Loucy (cell line): ENCODE measurements at regions not wholly inside any gene's neighbourhood (a gene's known extent, or its start where the extent isn't known, plus 50 kb on each side); places are given as distances from the start of the nearest gene placed in this dataset.
A peak's percentile ranks its signal among the peaks of the same experiment; 100 is the strongest.
"Not testable (repeated sequence)": the region's sequence is repeated elsewhere in the genome, so short reads cannot be mapped to it uniquely, and the experiment has no call there.

Experiments used
- H2AFZ ChIP-seq: fragments of 200-600 bp; sonication (generic); 2 replicates; pipeline ENCODE4 v1.6.0; 2016; ENCODE audit warnings: antibody characterized with exemption, mild to moderate bottlenecking, low read length, moderate library complexity
- H3F3A ChIP-seq: fragments of 200-600 bp; 2 replicates; pipeline ENCODE4 v1.6.0; 2016; ENCODE audit warnings: antibody characterized with exemption, low read depth, mild to moderate bottlenecking
- H3K27me3 ChIP-seq: fragments of 200-600 bp; sonication (generic); 2 replicates; pipeline ENCODE4 v1.6.1; 2014; ENCODE audit warnings: low read length, mild to moderate bottlenecking; ENCODE audit not compliant: insufficient read depth, poor library complexity, severe bottlenecking
- H3K36me3 ChIP-seq: fragments of 200-600 bp; sonication (generic); 2 replicates; pipeline ENCODE4 v1.6.1; 2016; ENCODE audit warnings: low read length; ENCODE audit not compliant: insufficient read depth
- H3K4me1 ChIP-seq: fragments of 200-600 bp; sonication (generic); 2 replicates; pipeline ENCODE4 v1.5.1; 2014; ENCODE audit warnings: low read length, mild to moderate bottlenecking; ENCODE audit not compliant: insufficient read depth, poor library complexity, severe bottlenecking
- H3K4me2 ChIP-seq: fragments of 200-600 bp; sonication (generic); 2 replicates; pipeline ENCODE4 v1.6.0; 2014; ENCODE audit warnings: antibody characterized with exemption, low read length, low read depth, mild to moderate bottlenecking; ENCODE audit not compliant: poor library complexity, severe bottlenecking
- H3K4me3 ChIP-seq: fragments of 200-600 bp; sonication (generic); 2 replicates; pipeline ENCODE4 v1.5.1; 2014; ENCODE audit warnings: low read length, mild to moderate bottlenecking, mixed read lengths; ENCODE audit not compliant: poor library complexity, severe bottlenecking
- H3K79me2 ChIP-seq: fragments of 200-600 bp; sonication (generic); 2 replicates; pipeline ENCODE4 v1.6.1; 2014; ENCODE audit warnings: low read length; ENCODE audit not compliant: insufficient read depth
- H3K9ac ChIP-seq: fragments of 200-600 bp; sonication (generic); 2 replicates; pipeline ENCODE4 v1.6.0; 2014; ENCODE audit warnings: mild to moderate bottlenecking, low read depth, low read length, moderate library complexity; ENCODE audit not compliant: poor library complexity, severe bottlenecking
- H3K9me2 ChIP-seq: fragments of 200-600 bp; sonication (generic); replicated peaks from 2 replicates; pipeline ENCODE4 v1.6.1; 2016; ENCODE audit warnings: low read depth, low read length, mixed read lengths
- H3K9me3 ChIP-seq: fragments of 200-600 bp; sonication (generic); 2 replicates; pipeline ENCODE4 v1.6.1; 2014; ENCODE audit warnings: mild to moderate bottlenecking, antibody characterized with exemption, low read length, low read depth; ENCODE audit not compliant: insufficient read depth
- H4K20me1 ChIP-seq: fragments of 200-600 bp; sonication (generic); 2 replicates; pipeline ENCODE4 v1.6.0; 2014; ENCODE audit warnings: antibody characterized with exemption, low read length, mild to moderate bottlenecking; ENCODE audit not compliant: insufficient read depth, poor library complexity, severe bottlenecking
- EZH2phosphoT487 ChIP-seq: fragments of 200-600 bp; IDR thresholded peaks from 2 replicates; pipeline ENCODE4 v1.6.1; 2018; ENCODE audit warnings: antibody characterized with exemption, mild to moderate bottlenecking, moderate library complexity, borderline replicate concordance
- TF ChIP-seq, protein P1 (sequence below): fragments of 200-600 bp; sonication (generic); conservative IDR thresholded peaks from 2 replicates; pipeline ENCODE4 v1.5.1; 2014; ENCODE audit warnings: mild to moderate bottlenecking, antibody characterized with exemption, low read length

DNA sequence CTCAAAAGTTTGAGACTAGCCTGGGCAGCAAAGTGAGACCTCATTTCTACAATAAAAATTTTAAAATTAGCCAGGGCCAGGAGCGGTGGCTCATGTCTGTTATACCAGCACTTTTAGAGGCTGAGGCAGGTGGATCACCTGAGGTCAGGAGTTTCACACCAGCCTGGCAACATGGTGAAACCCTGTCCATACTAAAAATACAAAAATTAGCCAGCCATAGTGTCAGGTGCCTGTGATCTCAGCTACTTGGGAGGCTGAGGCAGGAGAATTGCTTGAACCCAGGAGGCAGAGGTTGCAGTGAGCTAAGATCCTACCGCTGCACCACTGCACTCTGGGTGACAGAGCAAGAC, 85.1 kb upstream of the MAP4 start:
- H3K79me2 ChIP-seq, H3K4me2 ChIP-seq, H3K4me1 ChIP-seq, H3K9me2 ChIP-seq, H3F3A ChIP-seq, H2AFZ ChIP-seq, H3K4me3 ChIP-seq, H3K36me3 ChIP-seq, H4K20me1 ChIP-seq, H3K9ac ChIP-seq, H3K27me3 ChIP-seq, H3K9me3 ChIP-seq: not testable (repeated sequence)

DNA sequence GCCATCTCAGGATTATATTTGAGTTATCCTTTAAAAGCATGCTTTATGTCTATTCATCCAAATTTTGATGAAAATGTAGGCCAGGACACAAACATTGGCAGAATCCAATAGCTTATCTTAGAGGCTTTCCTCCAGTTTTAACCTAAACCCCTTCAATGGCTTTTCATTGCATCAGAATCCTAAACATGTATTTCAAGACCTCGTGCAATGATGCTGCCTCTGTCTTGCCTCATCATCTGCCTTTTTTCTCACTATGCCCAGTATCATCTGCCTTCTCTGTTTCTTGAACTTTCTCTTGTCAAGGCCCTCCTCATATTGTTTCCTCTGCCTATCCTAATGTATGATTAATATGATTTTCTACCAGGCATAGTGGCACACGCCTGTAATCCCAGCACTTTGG, 76.1 kb upstream of the MAP4 start:
- Histone ChIP-seq H3K4me1 (peaks cover 16% of the 10 kb centered on the region), H4K20me1 (peaks cover 9% of the 10 kb centered on the region), H3K4me3 (no peak overlapping the region), H3K27me3 (no peaks in the 10 kb centered on the region), H3K4me2 (no peak overlapping the region), H3F3A (0 out of 2 replicates have a peak, but pooled peaks cover 4% of the 10 kb centered on the region), H3K9ac (no peak overlapping the region), H2AFZ (no peak overlapping the region), H3K9me2 (no peaks in the 10 kb centered on the region), H3K9me3 (no peaks in the 10 kb centered on the region), H3K79me2 (peaks cover 13% of the 10 kb centered on the region), H3K36me3 (no peaks in the 10 kb centered on the region)
- TF ChIP-seq EZH2phosphoT487 = no peak
- TF ChIP-seq, protein P1, sequence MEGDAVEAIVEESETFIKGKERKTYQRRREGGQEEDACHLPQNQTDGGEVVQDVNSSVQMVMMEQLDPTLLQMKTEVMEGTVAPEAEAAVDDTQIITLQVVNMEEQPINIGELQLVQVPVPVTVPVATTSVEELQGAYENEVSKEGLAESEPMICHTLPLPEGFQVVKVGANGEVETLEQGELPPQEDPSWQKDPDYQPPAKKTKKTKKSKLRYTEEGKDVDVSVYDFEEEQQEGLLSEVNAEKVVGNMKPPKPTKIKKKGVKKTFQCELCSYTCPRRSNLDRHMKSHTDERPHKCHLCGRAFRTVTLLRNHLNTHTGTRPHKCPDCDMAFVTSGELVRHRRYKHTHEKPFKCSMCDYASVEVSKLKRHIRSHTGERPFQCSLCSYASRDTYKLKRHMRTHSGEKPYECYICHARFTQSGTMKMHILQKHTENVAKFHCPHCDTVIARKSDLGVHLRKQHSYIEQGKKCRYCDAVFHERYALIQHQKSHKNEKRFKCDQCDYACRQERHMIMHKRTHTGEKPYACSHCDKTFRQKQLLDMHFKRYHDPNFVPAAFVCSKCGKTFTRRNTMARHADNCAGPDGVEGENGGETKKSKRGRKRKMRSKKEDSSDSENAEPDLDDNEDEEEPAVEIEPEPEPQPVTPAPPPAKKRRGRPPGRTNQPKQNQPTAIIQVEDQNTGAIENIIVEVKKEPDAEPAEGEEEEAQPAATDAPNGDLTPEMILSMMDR = no peak

DNA sequence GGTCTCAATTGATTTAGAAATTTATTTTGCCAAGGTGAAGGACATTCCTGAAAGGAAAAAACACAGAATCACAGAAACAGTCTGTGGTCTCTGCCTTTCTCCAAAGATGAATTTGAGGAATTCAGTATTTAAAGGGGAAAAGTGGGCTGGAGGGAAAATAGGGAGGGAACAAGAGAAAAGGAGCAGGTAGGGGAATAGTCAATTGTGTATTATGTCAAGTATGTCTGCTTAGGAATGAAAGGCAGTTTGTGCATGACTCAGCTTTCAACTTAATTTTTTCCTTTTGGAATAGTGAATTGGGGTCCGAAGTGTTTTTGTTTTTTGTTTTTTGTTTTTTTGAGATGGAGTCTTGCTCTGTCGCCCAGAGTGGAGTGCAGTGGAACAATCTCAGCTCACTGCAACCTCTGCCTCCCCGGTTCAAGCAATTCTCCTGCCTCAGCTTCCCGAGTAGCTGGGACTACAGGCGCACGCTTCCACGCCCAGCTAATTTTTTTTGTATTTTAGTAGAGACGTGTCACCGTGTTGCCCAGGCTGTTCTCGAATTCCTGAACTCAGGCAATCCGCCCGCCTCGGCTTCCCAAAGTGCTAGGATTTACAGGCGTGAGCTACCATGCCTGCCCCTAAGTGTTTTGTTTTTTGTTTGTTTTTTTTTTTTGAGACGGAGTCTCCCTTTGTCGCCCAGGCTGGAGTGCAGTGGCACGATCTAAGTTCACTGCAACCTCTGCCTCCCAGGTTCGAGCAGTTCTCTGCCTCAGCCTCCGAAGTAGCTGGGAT, 74.1 kb upstream of the MAP4 start:
- Histone ChIP-seq H3K4me1 (peaks cover 23% of the 10 kb centered on the region), H3K9me3 (no peaks in the 10 kb centered on the region), H3K9me2 (no peaks in the 10 kb centered on the region), H3K4me3 (peak overlapping the region; percentile 81), H3K4me2 (peak overlapping the region; percentile 79), H4K20me1 (peaks cover 17% of the 10 kb centered on the region), H3K36me3 (no peaks in the 10 kb centered on the region), H3F3A (0 out of 2 replicates have a peak, but pooled peaks cover 4% of the 10 kb centered on the region), H3K79me2 (peaks cover 25% of the 10 kb centered on the region), H3K27me3 (no peaks in the 10 kb centered on the region), H3K9ac (peak overlapping the region; percentile 78), H2AFZ (no peak overlapping the region)
- TF ChIP-seq, protein P1 = no peak
- TF ChIP-seq EZH2phosphoT487 = no peak
